Kidney (tissue), 13 donors: ENCODE measurements at regions not wholly inside any gene's neighbourhood (a gene's known extent, or its start where the extent isn't known, plus 50 kb on each side); places are given as distances from the start of the nearest gene placed in this dataset.

Experiments used
- DNase-seq, 5 donors: peaks; one replicate each; pipeline ENCODE4 v3.0.0-alpha.2; 2013 to 2020
- FAIRE-seq: peaks from 2 replicates; lab custom pipeline; 2012; peaks lifted over from hg19 to GRCh38; lab: Jason Lieb, UNC
- H3K27ac ChIP-seq, 2 donors: one replicate each; pipeline ENCODE4 v1.7.0; 2013; ENCODE audit warnings: low read depth in 2 of 2, low read length in 2 of 2, inconsistent platforms in 1 of 2
- H3K27me3 ChIP-seq: one replicate; pipeline ENCODE4 v1.7.1; 2013; ENCODE audit warnings: low read length, inconsistent platforms; ENCODE audit not compliant: control insufficient read depth, insufficient read depth
- H3K36me3 ChIP-seq, 3 donors: one replicate each; pipeline versions ENCODE4 v1.7.0 to v1.7.1; 2013; ENCODE audit warnings: low read length in 3 of 3, control low read depth in 1 of 3, inconsistent platforms in 1 of 3; ENCODE audit not compliant: insufficient read depth in 3 of 3, control insufficient read depth in 2 of 3
- H3K4me1 ChIP-seq, 3 donors: one replicate each; pipeline versions ENCODE4 v1.7.0 to v1.7.1; 2013; ENCODE audit warnings: low read length in 3 of 3, inconsistent platforms in 1 of 3, low read depth in 1 of 3; ENCODE audit not compliant: control insufficient read depth in 2 of 3, insufficient read depth in 2 of 3
- H3K4me3 ChIP-seq, 3 donors: one replicate each; pipeline versions ENCODE4 v1.7.0 to v1.8.1; 2013; ENCODE audit warnings: low read length in 3 of 3, control low read depth in 1 of 3, inconsistent platforms in 1 of 3
- H3K9ac ChIP-seq, 3 donors: one replicate each; pipeline versions ENCODE4 v1.7.0 to v1.7.1; 2013; ENCODE audit warnings: low read length in 3 of 3, control low read depth in 1 of 3, inconsistent platforms in 1 of 3
- H3K9me3 ChIP-seq, 3 donors: one replicate each; pipeline versions ENCODE4 v1.7.0 to v1.7.1; 2013; ENCODE audit warnings: low read length in 3 of 3, control low read depth in 1 of 3, inconsistent platforms in 1 of 3; ENCODE audit not compliant: control insufficient read depth in 2 of 3, insufficient read depth in 1 of 3
- intact Hi-C: fragments of 100-400 bp; cut with DNase I; formaldehyde crosslinking; loops from one replicate; pipeline ENCODE4 v1.11.1; 2022
- TF ChIP-seq, protein P1 (sequence below): IDR thresholded peaks from 3 replicates; pipeline ENCODE4 v1.5.1; 2012; ENCODE audit warnings: mild to moderate bottlenecking, moderate library complexity, borderline replicate concordance; ENCODE audit not compliant: insufficient read depth; ENCODE audit errors: extremely low read depth
- donor health status: control.
- donor health status: control.
- donor health status: control.
- donor health status: control.
- donor health status: control.
- donor health status: DM: yes; HTN: yes; CAD: no.
- donor health status: Normal renal cell carcinoma (clear cell type).

GRCh38 chr2:234272069-234272850 is 221.8 kb downstream of the SPP2 start:
- Histone ChIP-seq H3K9me3 (no peaks in the 10 kb centered on the region), H3K36me3 (no peaks in the 10 kb centered on the region), H3K27ac (no peak overlapping the region), H3K4me1 (no peaks in the 10 kb centered on the region), H3K9ac (no peak overlapping the region), H3K27me3 (no peaks in the 10 kb centered on the region), H3K4me3 (no peak overlapping the region)
- intact Hi-C loops = no loop called here
- no peak for DNase-seq
- TF ChIP-seq, protein P1, sequence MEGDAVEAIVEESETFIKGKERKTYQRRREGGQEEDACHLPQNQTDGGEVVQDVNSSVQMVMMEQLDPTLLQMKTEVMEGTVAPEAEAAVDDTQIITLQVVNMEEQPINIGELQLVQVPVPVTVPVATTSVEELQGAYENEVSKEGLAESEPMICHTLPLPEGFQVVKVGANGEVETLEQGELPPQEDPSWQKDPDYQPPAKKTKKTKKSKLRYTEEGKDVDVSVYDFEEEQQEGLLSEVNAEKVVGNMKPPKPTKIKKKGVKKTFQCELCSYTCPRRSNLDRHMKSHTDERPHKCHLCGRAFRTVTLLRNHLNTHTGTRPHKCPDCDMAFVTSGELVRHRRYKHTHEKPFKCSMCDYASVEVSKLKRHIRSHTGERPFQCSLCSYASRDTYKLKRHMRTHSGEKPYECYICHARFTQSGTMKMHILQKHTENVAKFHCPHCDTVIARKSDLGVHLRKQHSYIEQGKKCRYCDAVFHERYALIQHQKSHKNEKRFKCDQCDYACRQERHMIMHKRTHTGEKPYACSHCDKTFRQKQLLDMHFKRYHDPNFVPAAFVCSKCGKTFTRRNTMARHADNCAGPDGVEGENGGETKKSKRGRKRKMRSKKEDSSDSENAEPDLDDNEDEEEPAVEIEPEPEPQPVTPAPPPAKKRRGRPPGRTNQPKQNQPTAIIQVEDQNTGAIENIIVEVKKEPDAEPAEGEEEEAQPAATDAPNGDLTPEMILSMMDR = no peak
- no peak for FAIRE-seq

GRCh38 chr2:234271338-234271737 is 220.8 kb downstream of the SPP2 start:
- H3K9ac ChIP-seq = no peak overlapping the region
- H3K27me3 ChIP-seq = no peaks in the 10 kb centered on the region
- FAIRE-seq (no peak), DNase-seq (no peak)
- no peaks in the 10 kb centered on the region for H3K36me3 ChIP-seq
- intact Hi-C loops = no loop called here
- TF ChIP-seq, protein P1 = no peak
- H3K4me1 ChIP-seq = no peaks in the 10 kb centered on the region
- no peaks in the 10 kb centered on the region for H3K9me3 ChIP-seq
- no peak overlapping the region for H3K27ac ChIP-seq
- no peak overlapping the region for H3K4me3 ChIP-seq

- Histone ChIP-seq H3K4me1 (no peaks in the 10 kb centered on the region), H3K9me3 (no peaks in the 10 kb centered on the region), H3K36me3 (no peaks in the 10 kb centered on the region), H3K4me3 (no peak overlapping the region), H3K9ac (no peak overlapping the region), H3K27ac (no peak overlapping the region), H3K27me3 (no peaks in the 10 kb centered on the region)
- no peak for DNase-seq
- FAIRE-seq = no peak
- TF ChIP-seq, protein P1 = no peak
- intact Hi-C loops = no loop called here
Observed at GRCh38 chr2:234269769-234270204, 219.3 kb downstream of the SPP2 start.
